GM12801 (cell line): ENCODE measurements at regions not wholly inside any gene's neighbourhood (a gene's known extent, or its start where the extent isn't known, plus 50 kb on each side); places are given as distances from the start of the nearest gene placed in this dataset.

ENCODE experiments used
- CTCF ChIP-seq: IDR thresholded peaks from one replicate; pipeline ENCODE4 v1.5.1; 2011; ENCODE audit warnings: control low read depth; ENCODE audit not compliant: insufficient read length; ENCODE audit errors: extremely low read depth

- no peak for TF ChIP-seq CTCF
Measured at GRCh38 chr3:99145031-99145430, 243.5 kb upstream of the DCBLD2 start.

GRCh38 chr3:99143493-99143892 lies 242.0 kb upstream of the DCBLD2 start:
- TF ChIP-seq CTCF, result no peak

- TF ChIP-seq CTCF, result no peak
Measured at GRCh38 chr3:99134986-99135385, 233.5 kb upstream of the DCBLD2 start.

- no peak for TF ChIP-seq CTCF
Measured at GRCh38 chr3:99131876-99132275, 230.4 kb upstream of the DCBLD2 start.

GRCh38 chr3:99128725-99129505 lies 227.4 kb upstream of the DCBLD2 start:
- no peak for TF ChIP-seq CTCF

- no peak for TF ChIP-seq CTCF
Measured at GRCh38 chr3:99128235-99128634, 226.7 kb upstream of the DCBLD2 start.

GRCh38 chr3:99126316-99126715 lies 224.8 kb upstream of the DCBLD2 start:
- TF ChIP-seq CTCF, result no peak

GRCh38 chr3:99119385-99119784 lies 217.9 kb upstream of the DCBLD2 start:
- TF ChIP-seq CTCF, result no peak
